Vagina (tissue), 2 donors: ENCODE measurements at regions not wholly inside any gene's neighbourhood (a gene's known extent, or its start where the extent isn't known, plus 50 kb on each side); places are given as distances from the start of the nearest gene placed in this dataset.

Experiments used
- CTCF ChIP-seq, 3 experiments: fragments of 450-650 bp in 2 of 3; fragments of 200-600 bp in 1 of 3; sonication (generic) in 1 of 3; IDR thresholded peaks; one replicate each; pipeline ENCODE4 v1.5.1; 2017 to 2019; ENCODE audit warnings: antibody characterized with exemption in 3 of 3, mild to moderate bottlenecking in 2 of 3, moderate library complexity in 2 of 3
- POLR2AphosphoS5 ChIP-seq, 2 donors: sonication (generic); formaldehyde crosslinking; IDR thresholded peaks; one replicate each; pipeline ENCODE4 v1.9.0; 2017; ENCODE audit warnings: antibody characterized with exemption in 2 of 2, mild to moderate bottlenecking in 2 of 2, low read depth in 1 of 2; ENCODE audit not compliant: insufficient read depth in 1 of 2

GRCh38 chr6:56899753-56900152 is 55.2 kb upstream of the BEND6 start:
- no peak for TF ChIP-seq POLR2AphosphoS5 (IDR thresholded peaks at IDR 0.05; ENCODE audit: insufficient read depth in 1 of 2, low read depth in 1 of 2)
- TF ChIP-seq CTCF (IDR thresholded peaks at IDR 0.05), result no peak
